A673 (cell line): ENCODE measurements at regions not wholly inside any gene's neighbourhood (a gene's known extent, or its start where the extent isn't known, plus 50 kb on each side); places are given as distances from the start of the nearest gene placed in this dataset.
"Not testable (repeated sequence)": the region's sequence is repeated elsewhere in the genome, so short reads cannot be mapped to it uniquely, and the experiment has no call there.

Source experiments
- BruUV-seq: library from RNA; stranded (reverse); fragments of 400-500 nt; replicated peaks from 2 replicates; lab custom pipeline; 2021; lab: Mats Ljungman, UMichigan
- CTCF ChIA-PET: fragments of 300-600 bp; sonication (Branson Sonifier 250); formaldehyde crosslinking; loops from one replicate; lab custom pipeline; 2022; ENCODE audit warnings: antibody characterized with exemption; lab: Charles Lee
- POLR2A ChIA-PET: fragments of 300-600 bp; sonication (Branson Sonifier 250); formaldehyde crosslinking; loops from one replicate; lab custom pipeline; 2022; ENCODE audit warnings: antibody characterized with exemption; ENCODE audit not compliant: low non-redundant PET; lab: Charles Lee
- DNase-seq: peaks from one replicate; pipeline ENCODE4 v3.0.0-alpha.2; 2015; ENCODE audit warnings: low spot score
- H3K27ac ChIP-seq: fragments of 200-600 bp; sonication (generic); 2 replicates; pipeline ENCODE4 v1.5.1; 2016; ENCODE audit warnings: mixed run types, low read depth, mild to moderate bottlenecking, mixed read lengths, antibody characterized with exemption, low read length; ENCODE audit not compliant: poor library complexity, severe bottlenecking
- H3K27me3 ChIP-seq: fragments of 200-600 bp; sonication (generic); replicated peaks from 2 replicates; pipeline ENCODE4 v1.6.1; 2017; ENCODE audit warnings: mixed run types, low read depth, mild to moderate bottlenecking, mixed read lengths, antibody characterized with exemption, low read length; ENCODE audit not compliant: insufficient read depth, poor library complexity
- H3K36me3 ChIP-seq: fragments of 200-600 bp; sonication (generic); 2 replicates; pipeline ENCODE4 v1.6.1; 2016; ENCODE audit warnings: mixed run types, mild to moderate bottlenecking, mixed read lengths, antibody characterized with exemption, low read length; ENCODE audit not compliant: insufficient read depth, poor library complexity, severe bottlenecking
- H3K4me1 ChIP-seq: fragments of 200-600 bp; sonication (generic); 2 replicates; pipeline ENCODE4 v1.6.1; 2017; ENCODE audit warnings: mixed run types, mild to moderate bottlenecking, mixed read lengths, antibody characterized with exemption, low read length; ENCODE audit not compliant: insufficient read depth, poor library complexity, severe bottlenecking
- H3K4me3 ChIP-seq: fragments of 200-600 bp; sonication (generic); 2 replicates; pipeline ENCODE4 v1.5.1; 2016; ENCODE audit warnings: low read depth, mixed run types, mild to moderate bottlenecking, mixed read lengths, low read length; ENCODE audit not compliant: poor library complexity, severe bottlenecking
- H3K9me3 ChIP-seq: fragments of 200-600 bp; sonication (generic); 2 replicates; pipeline ENCODE4 v1.6.1; 2016; ENCODE audit warnings: mixed run types, low read depth, mild to moderate bottlenecking, mixed read lengths, antibody characterized with exemption, low read length; ENCODE audit not compliant: poor library complexity, severe bottlenecking
- intact Hi-C: fragments of 100-400 bp; cut with micrococcal nuclease; formaldehyde crosslinking; loops from one replicate; pipeline ENCODE4 v1.10.0; 2022; ENCODE audit not compliant: unreplicated experiment

GRCh38 chr15:20104551-20104950 lies 437.0 kb downstream of the GOLGA6L6 start:
- DNase-seq, H3K4me1 ChIP-seq, intact Hi-C loops, POLR2A ChIA-PET, H3K4me3 ChIP-seq, H3K27me3 ChIP-seq, H3K27ac ChIP-seq, BruUV-seq, H3K36me3 ChIP-seq, CTCF ChIA-PET, H3K9me3 ChIP-seq: not testable (repeated sequence)

- H3K4me3 ChIP-seq, H3K27me3 ChIP-seq, CTCF ChIA-PET, H3K27ac ChIP-seq, H3K9me3 ChIP-seq, H3K36me3 ChIP-seq, DNase-seq, POLR2A ChIA-PET, intact Hi-C loops, BruUV-seq, H3K4me1 ChIP-seq: not testable (repeated sequence)
Observed at GRCh38 chr15:20102862-20103261, 438.7 kb downstream of the GOLGA6L6 start.

- H3K36me3 ChIP-seq, intact Hi-C loops, BruUV-seq, DNase-seq, CTCF ChIA-PET, H3K4me1 ChIP-seq, H3K27me3 ChIP-seq, POLR2A ChIA-PET, H3K27ac ChIP-seq, H3K9me3 ChIP-seq, H3K4me3 ChIP-seq: not testable (repeated sequence)
Observed at GRCh38 chr15:20102209-20102608, 439.4 kb downstream of the GOLGA6L6 start.

- DNase-seq, H3K36me3 ChIP-seq, POLR2A ChIA-PET, BruUV-seq, H3K27me3 ChIP-seq, CTCF ChIA-PET, H3K9me3 ChIP-seq, H3K27ac ChIP-seq, H3K4me3 ChIP-seq, intact Hi-C loops, H3K4me1 ChIP-seq: not testable (repeated sequence)
Observed at GRCh38 chr15:20101281-20101680, 440.3 kb downstream of the GOLGA6L6 start.

- H3K27ac ChIP-seq, CTCF ChIA-PET, POLR2A ChIA-PET, H3K4me1 ChIP-seq, DNase-seq, H3K27me3 ChIP-seq, BruUV-seq, H3K36me3 ChIP-seq, intact Hi-C loops, H3K9me3 ChIP-seq, H3K4me3 ChIP-seq: not testable (repeated sequence)
Observed at GRCh38 chr15:20100604-20101270, 440.9 kb downstream of the GOLGA6L6 start.

GRCh38 chr15:20095699-20096303 lies 445.8 kb downstream of the GOLGA6L6 start:
- CTCF ChIA-PET, POLR2A ChIA-PET, H3K27ac ChIP-seq, H3K4me1 ChIP-seq, DNase-seq, H3K4me3 ChIP-seq, H3K36me3 ChIP-seq, H3K27me3 ChIP-seq, intact Hi-C loops, BruUV-seq, H3K9me3 ChIP-seq: not testable (repeated sequence)

GRCh38 chr15:20089541-20089940 lies 452.1 kb downstream of the GOLGA6L6 start:
- H3K36me3 ChIP-seq, intact Hi-C loops, H3K27me3 ChIP-seq, CTCF ChIA-PET, BruUV-seq, H3K27ac ChIP-seq, H3K9me3 ChIP-seq, DNase-seq, H3K4me1 ChIP-seq, H3K4me3 ChIP-seq, POLR2A ChIA-PET: not testable (repeated sequence)
